ENCODE measurements at regions not wholly inside any gene's neighbourhood (a gene's known extent, or its start where the extent isn't known, plus 50 kb on each side); places are given as distances from the start of the nearest gene placed in this dataset.

DNA sequence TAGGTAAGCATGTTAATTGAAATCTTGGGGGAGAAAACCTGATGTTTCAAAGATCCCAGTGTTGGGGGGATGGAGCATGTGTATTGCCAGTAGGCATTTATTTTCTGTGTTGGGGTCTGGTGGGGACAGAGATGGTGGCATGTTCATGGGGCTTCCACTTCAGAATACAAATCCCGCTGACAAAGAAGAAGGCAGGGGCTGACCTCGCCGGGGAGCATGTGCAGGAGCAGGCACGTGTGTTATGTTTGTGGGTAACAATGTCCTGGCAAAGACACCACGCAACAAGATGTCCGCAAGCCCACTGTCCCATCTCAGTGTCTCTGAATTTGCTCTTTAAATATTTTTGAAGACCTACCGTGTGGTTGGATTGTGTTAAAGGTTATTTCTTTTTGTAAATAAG, 164.5 kb downstream of the TEX29 start:
- 85 to 95% methylated on average over 7 of the region's 7 CpGs for WGBS, 2 donors
- H3K4me1 ChIP-seq = no peaks in the 10 kb centered on the region
- no peak for DNase-seq
- no peak for TF ChIP-seq POLR2A (IDR thresholded peaks at IDR 0.05)
- TF ChIP-seq, protein P1, sequence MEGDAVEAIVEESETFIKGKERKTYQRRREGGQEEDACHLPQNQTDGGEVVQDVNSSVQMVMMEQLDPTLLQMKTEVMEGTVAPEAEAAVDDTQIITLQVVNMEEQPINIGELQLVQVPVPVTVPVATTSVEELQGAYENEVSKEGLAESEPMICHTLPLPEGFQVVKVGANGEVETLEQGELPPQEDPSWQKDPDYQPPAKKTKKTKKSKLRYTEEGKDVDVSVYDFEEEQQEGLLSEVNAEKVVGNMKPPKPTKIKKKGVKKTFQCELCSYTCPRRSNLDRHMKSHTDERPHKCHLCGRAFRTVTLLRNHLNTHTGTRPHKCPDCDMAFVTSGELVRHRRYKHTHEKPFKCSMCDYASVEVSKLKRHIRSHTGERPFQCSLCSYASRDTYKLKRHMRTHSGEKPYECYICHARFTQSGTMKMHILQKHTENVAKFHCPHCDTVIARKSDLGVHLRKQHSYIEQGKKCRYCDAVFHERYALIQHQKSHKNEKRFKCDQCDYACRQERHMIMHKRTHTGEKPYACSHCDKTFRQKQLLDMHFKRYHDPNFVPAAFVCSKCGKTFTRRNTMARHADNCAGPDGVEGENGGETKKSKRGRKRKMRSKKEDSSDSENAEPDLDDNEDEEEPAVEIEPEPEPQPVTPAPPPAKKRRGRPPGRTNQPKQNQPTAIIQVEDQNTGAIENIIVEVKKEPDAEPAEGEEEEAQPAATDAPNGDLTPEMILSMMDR (IDR thresholded peaks at IDR 0.05) = no peak
- H3K27me3 ChIP-seq = no peaks in the 10 kb centered on the region
- no peak overlapping the region for H3K4me3 ChIP-seq (replicated peaks in 1 of 3)
- intact Hi-C loops (cut with DNase I) = no loop called here
- H3K27ac ChIP-seq = no peak overlapping the region
- no peaks in the 10 kb centered on the region for H3K36me3 ChIP-seq
- H3K9me3 ChIP-seq = no peaks in the 10 kb centered on the region

DNA sequence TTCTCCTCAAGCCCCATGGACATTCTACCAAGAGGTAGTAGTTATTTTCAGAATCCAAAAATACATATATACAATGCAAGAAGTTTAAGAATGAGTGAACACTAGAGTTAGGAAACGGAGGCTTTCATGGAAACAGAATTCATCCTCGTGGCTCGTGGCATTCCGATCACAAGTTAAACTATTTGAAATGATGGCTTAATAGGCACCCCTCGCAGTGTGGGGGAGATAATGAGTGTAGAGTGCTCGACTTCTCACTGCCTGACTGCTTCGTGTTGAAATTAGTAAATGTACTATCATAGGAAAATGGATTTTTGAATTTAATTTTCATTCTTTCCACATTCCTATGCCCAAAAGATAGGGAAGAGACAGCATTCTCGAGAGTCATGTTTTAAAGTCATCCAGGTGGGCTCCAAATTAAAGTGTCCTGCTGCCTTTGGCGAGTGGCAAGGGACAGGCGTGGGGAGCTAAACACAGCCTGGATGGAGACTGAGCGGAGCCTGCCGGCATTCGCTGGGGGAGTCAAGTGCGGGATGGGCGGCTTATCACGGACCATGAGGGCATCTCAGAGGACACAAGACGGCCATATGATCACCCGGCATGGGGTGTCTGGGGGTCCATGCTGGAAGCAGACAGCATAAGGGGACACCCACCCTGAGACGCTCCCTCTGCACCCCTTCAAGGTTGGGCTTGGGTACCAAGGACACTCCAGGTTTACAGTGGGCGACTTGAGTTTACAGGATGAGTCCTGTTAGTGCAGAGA, 165.2 kb downstream of the TEX29 start:
- no peak overlapping the region for H3K4me3 ChIP-seq (replicated peaks in 1 of 3)
- H3K9me3 ChIP-seq = no peaks in the 10 kb centered on the region
- intact Hi-C loops (cut with DNase I) = no loop called here
- no peaks in the 10 kb centered on the region for H3K36me3 ChIP-seq
- 90 to 91% methylated on average over 18 to 20 of the region's 20 CpGs for WGBS, 2 donors
- DNase-seq = no peak
- no peak overlapping the region for H3K27ac ChIP-seq
- TF ChIP-seq POLR2A (IDR thresholded peaks at IDR 0.05) = no peak
- TF ChIP-seq, protein P1 (IDR thresholded peaks at IDR 0.05) = no peak
- no peaks in the 10 kb centered on the region for H3K4me1 ChIP-seq
- no peaks in the 10 kb centered on the region for H3K27me3 ChIP-seq

GRCh38 chr13:111486331-111486730, 165.9 kb downstream of the TEX29 start:
- no peaks in the 10 kb centered on the region for H3K9me3 ChIP-seq
- TF ChIP-seq POLR2A (IDR thresholded peaks at IDR 0.05) = no peak
- TF ChIP-seq, protein P1 (IDR thresholded peaks at IDR 0.05) = no peak
- intact Hi-C loops (cut with DNase I) = no loop called here
- DNase-seq = no peak
- H3K4me1 ChIP-seq = no peaks in the 10 kb centered on the region
- no peak overlapping the region for H3K4me3 ChIP-seq (replicated peaks in 1 of 3)
- H3K27ac ChIP-seq = no peak overlapping the region
- 90 to 91% methylated on average over 8 of the region's 8 CpGs for WGBS, 2 donors
- H3K36me3 ChIP-seq = no peaks in the 10 kb centered on the region
- no peaks in the 10 kb centered on the region for H3K27me3 ChIP-seq

DNA sequence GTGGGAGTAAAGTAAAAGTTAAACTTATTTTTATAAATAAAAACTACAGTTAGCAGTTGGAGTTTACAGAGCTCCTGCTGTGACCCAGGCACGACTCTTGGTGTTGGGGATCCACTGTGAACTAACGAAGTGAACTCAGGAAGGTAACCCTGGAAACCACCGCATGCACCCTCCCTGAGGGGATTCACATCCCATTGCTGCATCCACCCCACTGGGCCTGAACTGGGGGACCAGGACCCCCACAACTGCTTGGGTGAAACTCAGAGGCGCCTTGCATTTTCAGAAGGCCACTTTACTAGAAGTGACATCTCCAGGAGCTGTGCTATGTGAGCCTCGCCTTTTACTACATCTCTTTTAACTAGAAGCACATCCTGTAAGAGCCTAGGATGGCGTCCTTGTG, 166.4 kb downstream of the TEX29 start:
- H3K4me1 ChIP-seq = no peaks in the 10 kb centered on the region
- DNase-seq = no peak
- H3K36me3 ChIP-seq = no peaks in the 10 kb centered on the region
- H3K4me3 ChIP-seq (replicated peaks in 1 of 3) = no peak overlapping the region
- WGBS, 2 donors = 89 to 94% methylated on average over 5 to 6 of the region's 6 CpGs
- no peak for TF ChIP-seq POLR2A (IDR thresholded peaks at IDR 0.05)
- TF ChIP-seq, protein P1 (IDR thresholded peaks at IDR 0.05) = no peak
- H3K9me3 ChIP-seq = no peaks in the 10 kb centered on the region
- H3K27me3 ChIP-seq = no peaks in the 10 kb centered on the region
- intact Hi-C loops (cut with DNase I) = no loop called here
- H3K27ac ChIP-seq = no peak overlapping the region

DNA sequence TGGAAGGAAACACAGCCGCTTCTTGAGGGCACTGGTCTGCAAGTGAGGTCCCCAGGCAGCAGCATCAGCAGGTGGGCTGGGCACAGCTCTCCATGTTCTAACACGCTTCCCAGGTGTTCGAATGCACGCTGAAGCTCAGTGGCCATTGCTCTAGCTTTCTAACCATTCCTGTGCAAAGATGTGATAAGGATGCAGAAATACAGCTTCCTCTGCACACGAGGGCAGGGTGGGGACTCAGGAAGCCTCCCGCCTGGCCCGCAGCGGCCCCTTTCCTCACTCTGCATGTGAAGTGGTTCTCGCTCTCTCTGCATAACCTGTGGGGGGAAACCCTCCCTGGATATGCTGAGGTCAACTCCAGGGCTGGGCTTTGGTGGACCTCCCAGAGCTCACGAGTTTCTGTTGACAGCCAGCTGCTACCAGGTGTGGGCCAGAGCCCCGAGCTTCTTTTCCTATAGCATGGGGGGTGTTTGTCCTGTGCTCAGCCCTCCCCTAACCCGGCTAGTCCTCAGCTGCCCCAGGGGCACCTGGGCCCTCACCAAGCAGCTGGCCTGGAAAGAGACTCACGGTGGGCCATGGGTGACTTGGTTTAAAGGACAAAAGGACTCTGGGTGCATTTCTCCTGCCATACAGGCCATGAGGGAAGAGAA, 168.2 kb downstream of the TEX29 start:
- Histone ChIP-seq H3K4me3 (replicated peaks in 1 of 3) (no peak overlapping the region), H3K36me3 (no peaks in the 10 kb centered on the region), H3K9me3 (no peaks in the 10 kb centered on the region), H3K4me1 (no peaks in the 10 kb centered on the region), H3K27me3 (no peaks in the 10 kb centered on the region), H3K27ac (no peak overlapping the region)
- WGBS, 2 donors = 77 to 79% methylated on average over 7 to 12 of the region's 13 CpGs
- DNase-seq = no peak
- TF ChIP-seq, protein P1 (IDR thresholded peaks at IDR 0.05) = no peak
- no peak for TF ChIP-seq POLR2A (IDR thresholded peaks at IDR 0.05)
- intact Hi-C loops (cut with DNase I) = no loop called here
